ENCODE measurements at regions not wholly inside any gene's neighbourhood (a gene's known extent, or its start where the extent isn't known, plus 50 kb on each side); places are given as distances from the start of the nearest gene placed in this dataset.

- DNase-seq (ENCODE audit: low spot score) = no peak
- intact Hi-C loops (cut with DNase I) = no loop called here
Observed at GRCh38 chr13:104422668-104423067, 1356.5 kb upstream of the SLC10A2 start.

- intact Hi-C loops (cut with DNase I) = no loop called here
Observed at GRCh38 chr13:104416973-104417372, 1350.8 kb upstream of the SLC10A2 start.

GRCh38 chr13:104414771-104415170 is 1348.6 kb upstream of the SLC10A2 start:
- no peak for DNase-seq (ENCODE audit: low spot score)
- intact Hi-C loops (cut with DNase I) = no loop called here

More at GRCh38 chr13:104416973-104417372, 1350.8 kb upstream of the SLC10A2 start:
- no peak for DNase-seq (ENCODE audit: low spot score)

GRCh38 chr13:104414181-104414580 is 1348.0 kb upstream of the SLC10A2 start:
- no peak for DNase-seq (ENCODE audit: low spot score)
- intact Hi-C loops (cut with DNase I) = no loop called here

GRCh38 chr13:104411141-104411765 is 1345.0 kb upstream of the SLC10A2 start:
- intact Hi-C loops (cut with DNase I) = no loop called here
- no peak for DNase-seq (ENCODE audit: low spot score)

- DNase-seq (ENCODE audit: low spot score) = no peak
- intact Hi-C loops (cut with DNase I) = no loop called here
Observed at GRCh38 chr13:104408733-104409132, 1342.5 kb upstream of the SLC10A2 start.

GRCh38 chr13:104404325-104404724 is 1338.1 kb upstream of the SLC10A2 start:
- intact Hi-C loops (cut with DNase I) = no loop called here
- no peak for DNase-seq (ENCODE audit: low spot score)

GRCh38 chr13:104389691-104390090 is 1323.5 kb upstream of the SLC10A2 start:
- no peak for DNase-seq (ENCODE audit: low spot score)
- intact Hi-C loops (cut with DNase I) = no loop called here

GRCh38 chr13:104387510-104387909 is 1321.3 kb upstream of the SLC10A2 start:
- intact Hi-C loops (cut with DNase I) = no loop called here

GRCh38 chr13:104385404-104385803 is 1319.2 kb upstream of the SLC10A2 start:
- intact Hi-C loops (cut with DNase I) = no loop called here
- no peak for DNase-seq (ENCODE audit: low spot score)

More at GRCh38 chr13:104387510-104387909, 1321.3 kb upstream of the SLC10A2 start:
- DNase-seq (ENCODE audit: low spot score) = no peak

GRCh38 chr13:104382951-104383350 is 1316.7 kb upstream of the SLC10A2 start:
- intact Hi-C loops (cut with DNase I) = no loop called here
- DNase-seq (ENCODE audit: low spot score) = no peak

- intact Hi-C loops (cut with DNase I) = no loop called here
- DNase-seq (ENCODE audit: low spot score) = no peak
Observed at GRCh38 chr13:104376588-104376987, 1310.4 kb upstream of the SLC10A2 start.

GRCh38 chr13:104375614-104376013 is 1309.4 kb upstream of the SLC10A2 start:
- DNase-seq (ENCODE audit: low spot score) = no peak
- intact Hi-C loops (cut with DNase I) = no loop called here

- DNase-seq (ENCODE audit: low spot score) = no peak
- intact Hi-C loops (cut with DNase I) = no loop called here
Observed at GRCh38 chr13:104372095-104372655, 1306.0 kb upstream of the SLC10A2 start.

- intact Hi-C loops (cut with DNase I) = no loop called here
- DNase-seq (ENCODE audit: low spot score) = no peak
Observed at GRCh38 chr13:104365430-104365829, 1299.2 kb upstream of the SLC10A2 start.

- no peak for DNase-seq (ENCODE audit: low spot score)
- intact Hi-C loops (cut with DNase I) = no loop called here
Observed at GRCh38 chr13:104357672-104358354, 1291.6 kb upstream of the SLC10A2 start.

- intact Hi-C loops (cut with DNase I) = no loop called here
- no peak for DNase-seq (ENCODE audit: low spot score)
Observed at GRCh38 chr13:104357174-104357573, 1291.0 kb upstream of the SLC10A2 start.

- DNase-seq (ENCODE audit: low spot score) = no peak
- intact Hi-C loops (cut with DNase I) = no loop called here
Observed at GRCh38 chr13:104355041-104355670, 1288.9 kb upstream of the SLC10A2 start.

GRCh38 chr13:104327211-104327610 is 1261.0 kb upstream of the SLC10A2 start:
- intact Hi-C loops (cut with DNase I) = no loop called here
- DNase-seq (ENCODE audit: low spot score) = no peak

GRCh38 chr13:104326523-104326922 is 1260.3 kb upstream of the SLC10A2 start:
- DNase-seq (ENCODE audit: low spot score) = no peak
- intact Hi-C loops (cut with DNase I) = no loop called here

GRCh38 chr13:104321756-104322155 is 1255.5 kb upstream of the SLC10A2 start:
- intact Hi-C loops (cut with DNase I) = no loop called here

More at GRCh38 chr13:104321756-104322155, 1255.5 kb upstream of the SLC10A2 start:
- DNase-seq (ENCODE audit: low spot score) = no peak

Data from cardiac septum (tissue), 1 donor.